Panc1 (cell line): ENCODE measurements at regions not wholly inside any gene's neighbourhood (a gene's known extent, or its start where the extent isn't known, plus 50 kb on each side); places are given as distances from the start of the nearest gene placed in this dataset.

ENCODE experiments used
- CTCF ChIP-seq: fragments of 450-650 bp; IDR thresholded peaks from 2 replicates; pipeline ENCODE4 v1.5.1; 2017; ENCODE audit warnings: mild to moderate bottlenecking
- REST ChIP-seq, 2 experiments: IDR thresholded peaks; 2 replicates each; pipeline ENCODE4 v1.6.1; 2011 to 2012; ENCODE audit warnings: low read depth in 2 of 2, control low read depth in 1 of 2, low read length in 1 of 2, mild to moderate bottlenecking in 1 of 2, moderate library complexity in 1 of 2; ENCODE audit not compliant: insufficient read depth in 1 of 2
- SIN3A ChIP-seq: IDR thresholded peaks from 2 replicates; pipeline ENCODE4 v1.6.1; 2012; ENCODE audit warnings: low read depth, mild to moderate bottlenecking, low read length, moderate library complexity, borderline replicate concordance; ENCODE audit not compliant: insufficient read depth

- TF ChIP-seq CTCF = no peak
- no peak for TF ChIP-seq SIN3A
- TF ChIP-seq REST (IDR thresholded peaks at IDR 0.05; ENCODE audit: insufficient read depth in 1 of 2, low read depth in 2 of 2, low read length in 1 of 2) = no peak
These were observed 244.4 kb downstream of the UACA start for GRCh38 chr15:70519004-70519365.
